Stimulated activated CD4-positive, alpha-beta T cell treated with anti-CD3 and anti-CD28 coated beads, Interleukin-12 subunit alpha, Interleukin-12 subunit beta, amount 100 ng/mL, for 24 hours (primary cell): ENCODE measurements at regions not wholly inside any gene's neighbourhood (a gene's known extent, or its start where the extent isn't known, plus 50 kb on each side); places are given as distances from the start of the nearest gene placed in this dataset.
"Not testable (repeated sequence)": the region's sequence is repeated elsewhere in the genome, so short reads cannot be mapped to it uniquely, and the experiment has no call there.

Experiments used
- DNase-seq, 2 experiments: peaks; one replicate each; pipeline ENCODE4 v3.0.0-alpha.2; 2020; ENCODE audit warnings: low read depth in 2 of 2

DNA sequence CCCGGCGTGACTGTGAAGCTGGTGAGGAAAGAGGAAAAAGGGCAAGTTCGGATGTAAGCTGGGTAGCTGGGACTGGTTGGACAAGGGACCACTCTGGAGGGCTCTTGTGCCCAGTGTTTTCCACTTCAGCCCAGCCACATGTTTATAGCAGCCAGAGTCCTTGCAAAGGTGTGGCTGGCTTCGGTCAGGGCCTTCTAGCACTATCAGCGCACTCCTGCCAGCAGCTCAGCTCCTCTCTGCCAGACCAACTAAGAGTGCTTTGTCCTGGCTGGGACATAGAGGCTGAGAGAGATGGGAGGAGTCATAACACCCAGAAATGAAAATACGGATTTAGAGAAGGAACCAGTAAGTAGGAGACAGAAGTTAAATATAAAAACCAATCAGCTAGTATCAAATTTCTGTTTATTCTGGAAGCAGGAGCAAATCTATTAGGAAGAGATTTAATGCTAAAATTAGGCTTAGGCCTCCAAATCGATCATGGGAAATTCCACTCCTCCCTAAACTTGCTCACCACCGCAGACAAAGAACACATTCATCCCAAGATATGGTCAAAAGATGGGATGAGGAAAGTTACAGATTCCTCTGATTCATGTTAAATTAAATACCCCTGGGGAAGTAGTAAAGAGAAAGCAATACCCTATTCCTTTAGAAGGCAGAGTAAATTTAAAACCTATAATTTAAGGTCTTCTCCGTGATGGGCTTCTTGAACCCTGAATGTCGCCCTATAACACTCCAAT lies 135.0 kb downstream of the RALA start:
- DNase-seq, result no peak

DNA sequence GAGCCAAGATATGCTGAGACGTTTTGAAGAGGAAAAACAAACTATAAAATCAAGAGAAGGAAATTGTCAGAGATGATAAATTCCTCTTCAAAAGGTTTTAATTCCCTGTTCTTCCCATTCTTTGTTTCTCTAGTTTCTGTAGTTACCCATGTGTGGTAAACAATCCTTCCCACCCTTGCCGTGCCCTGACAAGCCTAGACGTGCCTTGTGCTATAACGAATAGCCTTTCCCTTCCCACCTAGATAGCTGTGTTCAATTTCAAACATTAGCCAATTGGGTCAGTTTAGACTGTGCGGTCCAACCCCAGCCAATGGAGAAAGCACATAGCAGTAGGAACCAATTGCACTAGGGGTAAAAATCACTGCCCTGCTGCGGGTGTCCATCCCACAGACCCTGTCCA lies 138.1 kb downstream of the RALA start:
- DNase-seq, result no peak

DNA sequence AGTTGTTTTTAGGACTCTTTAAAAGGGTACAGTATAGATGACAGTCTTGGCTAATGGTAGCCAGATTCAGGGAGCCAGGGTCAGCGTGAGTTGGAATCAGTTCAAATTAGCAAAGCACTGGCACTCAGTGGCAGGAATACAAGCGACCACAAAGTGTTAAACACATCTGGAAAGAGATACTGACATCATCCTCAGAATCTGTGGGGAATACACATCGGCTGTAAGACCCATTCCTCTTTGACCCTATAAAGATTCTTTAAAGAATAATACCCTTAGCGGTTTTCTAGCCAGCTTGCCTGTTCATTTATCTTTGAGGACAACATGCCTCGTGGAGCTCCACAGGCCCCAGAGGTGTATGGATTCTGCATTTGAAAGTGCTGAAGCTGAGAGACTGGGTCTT lies 139.1 kb downstream of the RALA start:
- DNase-seq, result not testable (repeated sequence)

DNA sequence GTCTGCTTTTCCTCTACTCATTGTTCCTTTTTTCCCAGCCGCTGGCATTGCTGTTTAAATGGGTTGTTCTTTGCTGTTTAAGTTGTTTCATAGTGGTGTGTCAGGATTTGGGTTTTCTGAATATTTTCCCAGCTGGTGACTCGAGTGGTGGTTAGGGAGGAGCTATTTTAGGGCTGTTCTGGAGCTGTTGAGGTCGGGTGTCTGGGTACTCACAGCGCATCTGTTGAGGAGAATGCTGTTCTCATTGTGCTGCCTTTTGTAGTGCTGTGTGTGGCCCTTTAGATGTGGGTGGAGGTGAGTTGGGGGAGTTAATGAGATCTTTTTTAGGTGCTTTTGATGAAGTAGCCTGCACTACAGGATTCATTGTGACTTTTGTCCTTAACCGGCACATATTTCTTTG lies 139.5 kb downstream of the RALA start:
- not testable (repeated sequence) for DNase-seq

DNA sequence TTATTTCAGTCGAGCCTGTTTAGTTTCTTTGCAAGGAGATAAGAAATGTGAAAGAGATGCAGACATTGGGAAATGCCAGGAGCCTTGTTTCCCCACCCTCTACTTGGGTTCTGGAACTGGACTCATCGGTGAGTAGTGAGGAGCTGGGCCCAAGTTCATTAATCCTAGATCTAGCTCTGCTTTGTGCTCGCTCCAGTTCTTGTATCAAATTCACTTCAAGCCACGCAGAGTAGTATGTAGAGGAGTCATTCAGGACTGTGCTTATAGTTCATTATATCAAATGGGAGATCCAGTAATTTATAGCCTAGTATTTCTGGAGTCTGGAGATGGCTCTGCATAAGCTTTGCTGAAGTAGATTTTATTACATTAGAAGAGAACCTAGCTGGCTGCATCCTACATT lies 142.5 kb downstream of the RALA start:
- DNase-seq, result not testable (repeated sequence)

DNA sequence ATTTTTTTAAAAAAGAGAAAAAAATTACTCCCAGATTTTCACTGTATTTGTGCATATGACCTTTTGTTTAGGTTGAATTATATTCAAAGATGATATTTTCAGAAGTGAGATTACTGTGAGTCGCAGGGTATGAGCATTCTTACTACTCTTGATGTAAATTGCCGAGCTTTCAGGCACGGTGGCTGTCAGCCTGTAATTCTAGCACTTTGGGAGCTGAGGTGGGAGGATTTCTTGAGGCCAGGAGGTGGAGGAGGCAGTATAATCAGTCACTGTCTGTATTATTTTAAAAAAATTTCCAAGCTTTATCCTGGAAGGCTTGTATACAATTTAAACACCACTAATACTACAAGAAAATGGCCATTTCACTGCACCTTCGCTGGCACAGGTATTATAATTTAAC lies 145.1 kb downstream of the RALA start:
- not testable (repeated sequence) for DNase-seq

DNA sequence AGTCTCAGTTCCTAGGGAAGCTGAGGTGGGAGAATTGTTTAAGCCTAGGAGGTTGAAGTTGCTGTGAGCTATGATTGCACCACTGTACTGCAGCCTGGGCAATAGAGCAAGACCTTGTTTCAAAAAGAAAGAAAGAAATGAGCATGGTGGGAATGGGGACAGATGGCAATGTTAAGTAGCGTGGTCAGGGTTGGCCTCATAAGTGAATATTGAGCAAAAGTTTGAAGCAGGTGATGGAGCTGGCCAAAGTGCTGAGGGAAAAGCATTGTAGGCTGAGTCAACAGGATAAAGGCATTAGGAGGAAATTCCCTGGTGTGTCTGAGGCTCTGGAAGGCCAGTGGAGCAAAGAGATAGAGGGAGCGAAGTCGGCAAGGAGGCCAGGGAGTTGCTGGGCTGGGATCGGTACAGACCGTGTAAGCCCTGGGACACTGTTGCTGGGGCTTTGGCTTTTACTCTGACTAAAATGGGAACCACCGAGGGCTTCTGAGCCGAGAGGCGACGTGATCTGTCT lies 151.0 kb downstream of the RALA start:
- not testable (repeated sequence) for DNase-seq

DNA sequence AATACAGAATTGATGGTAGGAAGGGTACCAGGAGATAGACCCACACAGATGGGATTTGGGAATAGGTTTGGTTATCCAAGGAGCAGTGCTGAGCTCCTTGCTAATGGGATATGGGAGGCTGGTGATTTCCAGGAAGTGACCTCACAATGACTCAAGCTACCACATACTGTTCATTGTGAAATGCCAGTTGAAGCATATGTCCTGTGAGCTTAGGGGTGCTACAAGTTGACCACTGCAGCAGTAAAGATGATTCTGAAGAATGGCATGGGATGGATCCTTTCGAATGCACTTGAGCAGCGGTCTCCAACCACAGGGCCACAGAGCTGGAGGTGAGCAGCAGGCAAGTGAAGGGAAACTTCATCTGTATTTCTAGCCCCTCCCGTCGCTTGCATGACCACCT lies 158.2 kb downstream of the RALA start:
- not testable (repeated sequence) for DNase-seq

DNA sequence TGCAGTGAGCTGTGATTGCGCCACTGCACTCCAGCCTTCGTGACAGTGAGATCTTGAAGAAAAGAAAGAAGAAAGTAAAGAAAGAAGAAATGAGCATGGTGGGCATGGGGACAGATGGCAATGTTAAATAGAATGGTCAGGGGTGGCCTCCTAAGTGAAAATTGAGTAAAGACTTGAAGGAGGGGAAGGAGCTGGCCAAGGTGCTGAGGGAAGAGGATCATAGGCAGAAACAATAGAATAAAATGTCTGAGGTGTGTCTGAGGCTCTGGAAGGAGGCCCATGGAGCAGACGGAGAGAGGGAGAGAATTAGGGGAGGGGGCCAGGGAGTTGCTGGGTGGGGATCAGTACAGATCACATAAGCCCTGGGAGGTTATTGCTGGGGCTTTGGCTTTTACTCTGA lies 163.1 kb downstream of the RALA start:
- DNase-seq, result not testable (repeated sequence)

DNA sequence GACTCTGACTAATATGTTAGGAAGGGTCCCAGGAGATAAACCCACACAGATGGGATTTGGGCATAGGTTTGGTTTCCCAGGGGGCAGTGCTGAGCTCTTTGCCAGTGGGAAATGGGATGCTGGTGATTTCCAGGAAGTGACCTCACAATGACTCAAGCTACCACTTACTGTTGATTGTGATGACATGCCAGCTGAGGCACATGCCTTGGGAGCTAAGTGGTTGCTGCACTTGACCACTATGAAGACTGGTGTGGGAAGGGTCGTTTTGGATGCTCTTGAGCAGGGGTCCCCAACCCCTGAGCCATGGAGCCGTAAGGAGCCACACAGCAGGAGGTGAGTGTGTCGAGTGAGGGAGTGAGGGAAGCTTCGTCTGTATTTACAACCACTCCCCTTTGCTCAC lies 159.0 kb upstream of the CDK13 start:
- DNase-seq, result not testable (repeated sequence)

DNA sequence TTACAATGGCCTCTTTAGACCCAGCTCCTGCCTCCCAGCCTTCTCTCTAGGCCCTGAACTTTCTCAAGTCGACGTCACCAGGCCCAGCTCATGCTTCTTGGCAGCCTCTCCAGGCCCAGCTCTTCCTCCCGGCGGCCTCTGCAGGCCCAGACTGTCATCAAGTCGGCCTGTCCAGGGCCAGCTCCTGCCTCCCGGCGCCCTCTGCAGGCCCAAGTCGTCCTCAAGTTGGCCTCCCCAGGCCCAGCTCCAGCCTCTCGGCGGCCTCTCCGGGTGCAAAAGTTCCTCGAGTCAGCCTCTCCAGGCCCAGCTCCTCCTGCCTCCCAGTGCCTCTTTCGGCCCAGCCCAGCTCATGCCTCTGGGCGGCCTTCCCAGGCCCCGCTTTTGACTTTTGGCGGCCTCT lies 158.1 kb upstream of the CDK13 start:
- DNase-seq, result not testable (repeated sequence)

DNA sequence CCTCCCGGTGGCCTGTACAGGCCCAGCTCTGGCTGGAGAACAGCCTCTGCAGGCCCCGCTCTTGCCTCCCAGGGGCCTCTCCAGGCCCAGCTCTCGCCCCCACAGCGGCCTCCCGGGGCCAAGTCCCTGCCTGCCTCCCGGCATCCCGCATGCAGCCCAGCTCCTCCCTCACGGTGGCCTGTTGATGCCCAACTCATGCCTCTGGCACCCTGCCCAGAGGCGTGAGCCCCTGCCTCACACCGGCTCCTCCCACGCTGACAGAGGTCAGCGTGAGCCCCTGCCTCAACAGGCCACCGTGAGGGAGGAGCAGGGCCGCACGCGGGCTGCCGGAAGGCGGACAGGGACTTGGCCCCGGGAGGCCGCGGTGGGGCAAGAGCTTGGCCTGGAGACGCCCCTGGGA lies 157.0 kb upstream of the CDK13 start:
- DNase-seq, result not testable (repeated sequence)

DNA sequence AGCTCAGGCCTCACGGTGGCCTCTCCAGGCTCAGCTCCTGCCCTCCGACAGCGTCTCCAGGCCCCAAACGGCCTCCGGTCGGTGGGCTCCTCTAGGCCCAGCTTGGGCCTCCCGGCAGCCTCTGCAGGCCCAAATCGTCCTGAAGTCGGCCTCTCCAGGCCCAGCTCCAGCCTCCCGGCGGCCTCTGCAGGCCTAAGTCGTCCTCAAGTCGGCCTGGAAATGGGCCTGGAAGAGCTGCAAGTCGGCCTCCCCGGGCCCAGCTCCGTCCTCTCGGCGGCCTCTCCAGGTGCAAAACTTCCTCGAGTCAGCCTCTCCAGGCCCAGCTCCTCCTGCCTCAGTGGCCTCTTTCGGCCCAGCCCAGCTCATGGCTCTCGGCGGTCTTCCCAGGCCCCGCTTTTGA lies 156.2 kb upstream of the CDK13 start:
- DNase-seq, result not testable (repeated sequence)

DNA sequence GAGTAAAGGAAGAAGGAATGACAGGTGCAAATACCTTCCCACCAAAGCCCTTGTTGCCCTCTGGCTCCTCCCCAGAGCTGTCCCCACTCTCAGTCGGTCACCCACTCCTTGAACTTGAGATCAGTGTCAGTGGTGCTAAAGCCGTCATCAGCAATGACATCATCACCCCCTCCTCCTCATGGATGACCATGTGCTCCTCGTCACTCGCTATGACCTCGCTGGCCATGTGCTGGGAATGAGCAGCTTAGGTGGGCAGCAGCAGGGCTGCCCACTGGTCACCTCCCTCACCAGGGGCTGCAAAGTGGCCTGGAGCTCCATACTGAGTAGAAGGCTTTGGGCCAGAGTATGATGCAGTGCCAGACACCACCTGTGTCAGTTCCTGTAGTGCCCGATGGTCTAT lies 153.1 kb upstream of the CDK13 start:
- not testable (repeated sequence) for DNase-seq

DNA sequence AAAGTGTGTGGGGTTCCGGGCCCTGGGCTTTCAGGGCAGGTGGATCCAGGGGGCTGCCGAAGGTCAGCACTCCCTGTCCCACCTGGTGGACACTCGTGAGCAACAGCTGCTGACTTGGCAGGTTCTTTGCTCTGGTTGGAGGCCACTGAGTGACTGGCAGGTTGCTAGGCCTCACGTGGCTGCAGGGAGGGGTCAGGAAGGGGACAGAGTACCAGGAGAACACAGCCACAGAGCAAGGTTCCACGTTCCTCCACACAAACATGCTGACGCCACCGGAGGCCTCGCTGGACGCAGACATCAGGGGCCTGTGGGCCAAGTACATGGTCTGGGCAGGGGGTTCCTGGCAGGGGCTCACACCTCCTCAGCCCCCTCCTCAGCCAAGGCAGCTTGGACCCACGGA lies 152.0 kb upstream of the CDK13 start:
- not testable (repeated sequence) for DNase-seq

DNA sequence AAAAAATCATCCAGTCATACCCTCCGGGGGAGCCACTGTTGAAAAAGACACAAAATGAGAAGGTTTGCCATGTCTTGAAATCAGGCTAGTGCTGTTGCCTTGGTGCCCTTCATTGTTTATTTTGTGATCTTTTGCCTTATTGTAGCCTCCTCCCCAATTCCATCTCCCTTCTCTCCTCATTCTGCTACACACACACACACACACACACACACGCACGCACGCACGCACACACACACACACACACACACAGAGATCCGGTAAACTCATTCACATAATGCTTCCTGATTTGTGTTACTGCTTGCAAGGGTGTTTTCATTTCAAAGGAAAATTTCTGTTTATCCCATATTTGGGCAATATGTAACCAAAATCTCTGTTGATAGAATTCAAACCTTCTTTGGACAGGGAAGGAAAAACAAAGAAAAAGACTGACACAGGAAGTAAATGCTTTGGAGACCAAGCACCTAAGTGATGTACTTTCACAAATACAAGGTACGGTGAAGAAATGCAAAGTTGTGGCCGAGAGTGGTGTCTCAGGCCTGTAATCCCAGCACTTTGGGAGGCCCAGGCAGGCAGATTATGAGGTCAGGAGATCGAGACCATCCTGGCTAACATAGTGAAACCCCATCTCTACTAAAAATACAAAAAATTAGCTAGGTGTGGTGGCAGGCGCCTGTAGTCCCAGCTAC lies 141.1 kb upstream of the CDK13 start:
- DNase-seq, result no peak

DNA sequence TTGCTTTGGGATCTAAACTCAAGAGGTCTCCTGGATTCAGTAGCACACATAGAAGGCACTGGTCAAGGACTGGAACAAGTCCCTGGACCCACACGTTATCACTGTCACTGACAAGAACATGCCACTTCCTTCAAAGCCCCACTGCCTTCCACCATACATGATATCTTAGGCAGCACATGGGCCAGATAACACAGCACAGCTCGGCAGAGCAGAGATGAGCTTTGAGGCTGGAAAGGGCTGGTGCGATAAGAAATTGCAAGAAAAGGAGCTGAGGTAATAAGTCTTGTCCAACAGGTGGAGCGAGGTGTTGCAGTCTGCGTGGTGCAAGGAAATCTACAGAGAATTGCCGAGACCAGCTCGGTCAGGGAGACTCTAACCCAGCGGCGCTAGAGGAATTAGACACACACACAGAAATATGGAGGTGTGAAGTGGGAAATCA lies 139.8 kb upstream of the CDK13 start:
- no peak for DNase-seq

DNA sequence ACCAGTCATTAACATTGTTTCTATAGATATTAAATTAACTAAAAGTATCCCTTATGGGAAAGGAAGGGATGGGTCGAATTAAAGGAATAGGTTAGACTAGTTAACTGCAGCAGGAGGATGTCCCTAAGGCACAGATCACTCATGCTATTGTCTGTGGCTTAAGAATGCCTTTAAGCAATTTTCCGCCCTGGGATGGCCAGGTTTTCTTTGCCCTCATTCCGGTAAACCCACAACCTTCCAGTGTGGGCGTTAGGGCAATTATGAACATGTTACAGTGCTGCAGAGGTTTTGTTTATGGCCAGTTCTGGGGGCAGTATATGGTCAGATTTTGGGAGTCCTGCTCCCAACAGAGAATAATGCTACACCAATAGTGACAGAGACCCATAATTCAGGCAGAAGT lies 139.3 kb upstream of the CDK13 start:
- DNase-seq, result no peak

DNA sequence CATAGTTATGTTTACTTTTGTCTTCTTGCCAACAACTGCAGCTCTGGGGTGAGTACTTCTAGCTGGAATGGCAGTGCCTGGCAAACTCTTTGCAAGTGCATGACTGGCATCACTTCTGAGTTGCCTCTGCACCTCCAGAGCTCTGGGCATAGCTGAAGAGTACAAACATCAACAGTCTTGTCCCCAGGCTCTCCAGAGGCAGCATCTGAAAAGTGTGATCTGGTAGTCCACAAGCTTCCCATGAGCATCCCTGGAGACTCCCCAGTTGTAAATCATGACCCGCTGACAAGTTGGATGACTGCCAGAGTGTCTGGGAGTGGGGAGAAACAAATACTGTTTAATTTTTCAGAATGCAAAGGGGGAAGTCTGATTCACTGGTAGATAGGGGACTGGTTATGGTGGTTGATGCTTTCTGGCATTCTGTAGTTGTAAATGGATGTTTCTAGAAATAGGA lies 138.9 kb upstream of the CDK13 start:
- DNase-seq, result no peak

DNA sequence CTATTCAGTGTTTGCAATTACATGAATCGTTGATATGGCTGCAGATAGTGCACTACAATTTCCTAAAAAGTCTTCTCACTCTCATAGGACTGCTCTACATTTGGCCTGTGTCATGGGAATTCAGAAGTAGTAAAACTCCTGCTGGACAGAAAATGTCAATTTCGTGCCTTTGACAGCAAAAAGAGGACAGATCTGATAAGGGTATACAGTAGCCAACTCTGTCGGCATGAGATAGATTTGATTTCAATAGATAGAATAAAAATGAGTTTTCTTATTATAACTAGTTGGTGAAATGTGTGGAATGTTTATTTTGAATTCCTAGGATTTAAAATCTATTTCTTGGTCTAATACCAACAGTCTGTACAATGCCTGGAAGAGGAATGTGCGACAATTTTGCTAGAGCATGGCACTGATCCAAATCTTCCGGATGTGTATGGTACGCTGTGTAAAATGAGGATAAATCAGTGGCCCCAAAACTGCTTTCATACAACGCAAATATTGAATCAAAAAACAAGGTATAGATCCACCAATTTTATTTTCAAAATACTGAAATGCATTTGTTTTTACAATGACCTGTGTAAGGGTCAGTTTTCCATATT lies 133.5 kb upstream of the CDK13 start:
- no peak for DNase-seq

DNA sequence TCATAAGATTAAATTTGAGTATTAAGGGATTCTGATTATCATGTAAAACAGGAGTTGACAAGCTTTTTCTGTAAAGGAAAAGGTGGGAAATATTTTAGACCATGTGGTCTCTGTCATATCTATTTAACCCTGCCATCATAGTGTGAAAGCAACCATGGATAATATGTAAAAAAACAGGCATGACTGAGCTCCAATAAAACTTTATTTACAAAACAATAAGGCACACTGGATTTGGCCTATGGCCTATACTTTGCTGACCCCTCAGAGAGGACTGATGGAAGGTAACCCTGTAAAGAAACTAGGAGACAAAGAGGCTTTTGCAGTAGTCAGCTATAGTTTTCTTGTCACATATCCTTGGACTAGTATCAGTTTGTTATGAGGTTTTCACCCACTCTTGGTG lies 130.5 kb upstream of the CDK13 start:
- no peak for DNase-seq

DNA sequence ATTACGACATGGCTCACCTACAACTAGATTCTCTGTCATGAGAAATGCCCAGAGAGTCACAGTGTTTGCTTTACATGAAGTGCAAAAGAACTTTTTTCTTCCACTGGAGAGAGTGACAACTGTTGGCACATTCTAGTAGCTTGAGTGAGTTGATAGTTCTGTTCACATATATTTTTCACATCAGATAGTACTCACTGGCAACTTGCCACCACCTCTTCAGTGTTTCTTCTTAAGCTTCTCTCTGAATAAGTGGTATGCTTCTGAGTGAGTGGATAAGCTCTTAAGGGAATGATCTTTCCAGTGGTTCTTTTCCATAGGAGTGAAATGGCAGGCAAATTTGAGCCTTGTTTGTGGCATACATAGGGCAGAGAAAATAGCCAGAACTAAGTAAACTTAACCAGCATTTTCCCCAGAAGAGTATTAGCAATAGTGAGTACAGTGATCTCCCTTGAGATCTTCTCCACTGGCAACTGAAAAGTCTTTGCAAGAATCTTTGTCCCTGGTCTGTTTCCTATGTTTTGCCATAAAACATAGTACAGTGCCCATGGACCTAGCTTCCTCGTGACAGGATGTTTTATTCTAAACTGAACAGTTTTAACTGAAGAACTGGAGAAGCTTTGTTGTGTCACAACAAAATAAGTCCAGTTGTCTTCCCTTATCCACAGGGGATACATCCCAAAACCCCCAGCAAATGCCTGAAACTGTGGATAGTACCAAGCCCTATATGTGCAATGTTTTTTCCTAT lies 125.4 kb upstream of the CDK13 start:
- no peak for DNase-seq
